ENCODE measurements at regions not wholly inside any gene's neighbourhood (a gene's known extent, or its start where the extent isn't known, plus 50 kb on each side); places are given as distances from the start of the nearest gene placed in this dataset.

DNA sequence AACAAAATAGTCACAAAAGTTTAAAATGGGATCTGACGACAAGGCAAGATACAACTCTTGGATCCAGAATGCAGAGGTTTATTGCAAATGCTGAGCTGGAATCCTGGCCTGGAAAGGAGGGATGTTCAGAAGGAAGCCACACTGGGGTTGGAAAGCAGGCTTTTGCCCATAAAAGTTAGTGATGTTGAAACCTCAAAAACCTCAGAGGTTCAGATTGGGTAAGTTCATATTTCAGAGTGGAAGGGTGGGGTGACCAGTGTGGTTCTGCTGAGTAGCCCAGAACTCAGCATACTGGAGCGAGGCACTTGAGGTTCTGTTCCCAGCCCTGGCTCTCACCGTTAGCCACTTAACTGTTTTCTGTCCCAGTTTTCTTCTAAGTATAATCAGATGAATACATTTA is 114.0 kb upstream of the OSTN start:
- TF ChIP-seq, protein P1, sequence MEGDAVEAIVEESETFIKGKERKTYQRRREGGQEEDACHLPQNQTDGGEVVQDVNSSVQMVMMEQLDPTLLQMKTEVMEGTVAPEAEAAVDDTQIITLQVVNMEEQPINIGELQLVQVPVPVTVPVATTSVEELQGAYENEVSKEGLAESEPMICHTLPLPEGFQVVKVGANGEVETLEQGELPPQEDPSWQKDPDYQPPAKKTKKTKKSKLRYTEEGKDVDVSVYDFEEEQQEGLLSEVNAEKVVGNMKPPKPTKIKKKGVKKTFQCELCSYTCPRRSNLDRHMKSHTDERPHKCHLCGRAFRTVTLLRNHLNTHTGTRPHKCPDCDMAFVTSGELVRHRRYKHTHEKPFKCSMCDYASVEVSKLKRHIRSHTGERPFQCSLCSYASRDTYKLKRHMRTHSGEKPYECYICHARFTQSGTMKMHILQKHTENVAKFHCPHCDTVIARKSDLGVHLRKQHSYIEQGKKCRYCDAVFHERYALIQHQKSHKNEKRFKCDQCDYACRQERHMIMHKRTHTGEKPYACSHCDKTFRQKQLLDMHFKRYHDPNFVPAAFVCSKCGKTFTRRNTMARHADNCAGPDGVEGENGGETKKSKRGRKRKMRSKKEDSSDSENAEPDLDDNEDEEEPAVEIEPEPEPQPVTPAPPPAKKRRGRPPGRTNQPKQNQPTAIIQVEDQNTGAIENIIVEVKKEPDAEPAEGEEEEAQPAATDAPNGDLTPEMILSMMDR (conservative IDR thresholded peaks at IDR 0.05; ENCODE audit: low read length) = no peak
- no peak for TF ChIP-seq EZH2phosphoT487 (IDR thresholded peaks at IDR 0.05; ENCODE audit: borderline replicate concordance, low read depth, low read length)
